ENCODE measurements at regions not wholly inside any gene's neighbourhood (a gene's known extent, or its start where the extent isn't known, plus 50 kb on each side); places are given as distances from the start of the nearest gene placed in this dataset.

DNA sequence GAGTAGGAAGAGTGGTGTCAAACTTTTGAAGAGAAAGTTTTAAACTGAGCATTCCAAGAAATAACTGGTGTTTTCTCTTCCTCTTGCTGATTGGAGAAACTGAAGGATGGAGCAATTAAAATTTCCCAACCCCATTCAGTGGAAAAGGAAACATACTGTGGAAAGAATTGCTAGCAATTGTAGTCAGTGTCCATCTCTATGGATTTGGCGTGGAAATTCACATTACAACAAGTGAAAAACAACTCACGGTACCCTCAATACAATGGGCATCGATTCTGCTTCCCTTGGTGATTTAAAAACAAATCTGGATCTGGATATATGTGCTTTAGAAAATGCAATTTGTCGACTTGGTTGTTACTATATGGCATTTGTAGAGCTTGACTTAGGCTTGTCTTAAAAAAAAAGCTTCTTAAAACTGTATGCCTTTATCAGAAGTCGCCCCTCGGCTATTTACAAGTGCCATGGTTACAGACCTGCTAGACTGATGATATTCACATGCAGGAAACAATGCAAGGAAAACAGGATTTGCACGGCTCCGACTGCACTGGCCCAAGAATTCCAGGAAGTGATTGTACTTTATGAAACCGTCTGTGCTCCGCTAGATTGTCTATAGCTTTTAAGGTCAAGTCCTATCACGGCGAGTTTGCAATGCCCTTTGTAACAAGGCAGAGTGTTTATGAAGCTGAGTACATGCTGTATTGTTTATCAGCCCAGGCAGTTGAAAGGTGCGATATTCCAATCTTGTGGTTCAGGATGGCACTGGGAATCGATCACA lies 131.7 kb upstream of the PHACTR1 start:
- DNase-seq (ENCODE audit: low spot score) = no peak

- DNase-seq (ENCODE audit: low spot score) = no peak
These were observed 131.0 kb upstream of the PHACTR1 start for GRCh38 chr6:12585497-12585958.

DNA sequence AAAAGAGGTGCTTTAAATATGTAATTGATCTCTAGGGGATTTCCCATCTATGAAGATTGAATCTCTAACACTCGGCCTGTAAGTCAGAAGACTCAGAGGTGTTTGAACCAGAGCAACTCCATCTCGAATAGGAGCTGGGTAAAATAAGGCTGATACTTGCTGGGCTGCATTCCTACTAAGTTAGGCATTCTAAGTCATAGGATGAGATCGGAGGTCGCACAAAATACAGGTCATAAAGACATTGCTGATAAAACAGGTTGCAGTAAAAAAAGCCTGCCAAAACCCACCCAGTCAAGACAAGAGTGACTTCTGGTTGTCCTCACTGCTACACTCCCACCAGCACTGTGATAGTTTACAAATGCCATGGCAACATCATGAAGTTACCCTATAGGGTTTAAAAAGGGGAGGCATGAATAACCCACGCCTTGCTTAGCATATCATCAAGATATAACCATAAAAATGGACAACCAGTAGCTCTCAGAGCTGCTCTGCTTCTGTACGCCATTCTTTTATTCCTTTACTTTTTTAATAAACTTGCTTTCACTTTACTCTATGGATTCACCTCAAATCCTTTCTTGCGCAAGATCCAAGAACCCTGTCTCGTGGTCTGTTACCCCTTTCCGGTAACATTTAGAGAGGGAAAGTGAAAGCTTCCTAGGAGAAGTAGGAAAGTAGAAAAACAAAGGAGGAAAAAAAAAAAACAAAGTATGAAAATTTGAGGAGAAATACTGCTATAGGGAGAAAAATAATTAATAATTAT lies 129.7 kb upstream of the PHACTR1 start:
- DNase-seq (ENCODE audit: low spot score) = no peak

GRCh38 chr6:12590901-12591300 lies 125.7 kb upstream of the PHACTR1 start:
- DNase-seq (ENCODE audit: low spot score) = no peak

- DNase-seq (ENCODE audit: low spot score) = peak; percentile 47
These were observed 123.9 kb upstream of the PHACTR1 start for GRCh38 chr6:12592634-12593033.

GRCh38 chr6:12593771-12594529 lies 122.6 kb upstream of the PHACTR1 start:
- no peak for DNase-seq (ENCODE audit: low spot score)

DNA sequence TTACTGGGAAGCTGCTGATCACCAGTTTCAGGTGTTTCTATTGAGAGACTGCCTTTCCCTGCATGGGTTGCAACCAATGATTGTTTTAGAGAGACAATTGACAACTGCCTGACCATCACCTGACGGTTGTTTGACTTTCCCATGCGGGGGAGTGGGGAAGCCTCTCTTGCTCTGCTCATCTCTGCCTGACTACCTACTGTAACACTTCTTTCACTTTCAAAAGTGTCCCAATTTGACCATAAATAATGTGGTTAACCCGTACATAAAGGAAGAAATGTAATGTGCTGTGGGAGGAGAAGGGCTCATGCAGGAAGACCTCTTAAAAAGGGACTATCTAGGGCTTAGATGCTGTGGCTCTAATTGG lies 122.1 kb upstream of the PHACTR1 start:
- DNase-seq (ENCODE audit: low spot score) = no peak

GRCh38 chr6:12595161-12595811 lies 121.3 kb upstream of the PHACTR1 start:
- DNase-seq (ENCODE audit: low spot score) = no peak

DNA sequence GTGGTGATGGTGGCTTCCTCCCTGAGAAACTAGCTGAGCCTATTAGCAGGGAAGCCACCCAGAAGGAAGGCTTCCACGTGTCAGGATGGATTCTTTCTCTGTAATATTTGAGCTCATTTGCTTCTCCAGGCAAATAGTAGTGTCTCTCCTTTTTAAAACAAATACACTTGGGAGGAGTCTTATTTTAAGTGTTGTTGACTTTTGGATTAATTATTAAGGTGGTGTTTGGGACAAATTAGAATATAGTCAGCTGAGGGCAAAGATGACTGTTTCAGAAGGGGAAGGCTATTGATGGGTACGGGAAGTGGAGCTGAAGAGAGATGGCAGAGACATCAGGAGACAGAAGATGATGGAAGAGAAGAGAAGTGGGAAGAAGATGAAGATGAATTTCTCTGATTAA lies 119.8 kb upstream of the PHACTR1 start:
- DNase-seq (ENCODE audit: low spot score) = no peak

- no peak for DNase-seq (ENCODE audit: low spot score)
These were observed 117.6 kb upstream of the PHACTR1 start for GRCh38 chr6:12598919-12599318.

- DNase-seq (ENCODE audit: low spot score) = no peak
These were observed 114.7 kb upstream of the PHACTR1 start for GRCh38 chr6:12601881-12602280.

GRCh38 chr6:12602342-12602741 lies 114.2 kb upstream of the PHACTR1 start:
- no peak for DNase-seq (ENCODE audit: low spot score)

DNA sequence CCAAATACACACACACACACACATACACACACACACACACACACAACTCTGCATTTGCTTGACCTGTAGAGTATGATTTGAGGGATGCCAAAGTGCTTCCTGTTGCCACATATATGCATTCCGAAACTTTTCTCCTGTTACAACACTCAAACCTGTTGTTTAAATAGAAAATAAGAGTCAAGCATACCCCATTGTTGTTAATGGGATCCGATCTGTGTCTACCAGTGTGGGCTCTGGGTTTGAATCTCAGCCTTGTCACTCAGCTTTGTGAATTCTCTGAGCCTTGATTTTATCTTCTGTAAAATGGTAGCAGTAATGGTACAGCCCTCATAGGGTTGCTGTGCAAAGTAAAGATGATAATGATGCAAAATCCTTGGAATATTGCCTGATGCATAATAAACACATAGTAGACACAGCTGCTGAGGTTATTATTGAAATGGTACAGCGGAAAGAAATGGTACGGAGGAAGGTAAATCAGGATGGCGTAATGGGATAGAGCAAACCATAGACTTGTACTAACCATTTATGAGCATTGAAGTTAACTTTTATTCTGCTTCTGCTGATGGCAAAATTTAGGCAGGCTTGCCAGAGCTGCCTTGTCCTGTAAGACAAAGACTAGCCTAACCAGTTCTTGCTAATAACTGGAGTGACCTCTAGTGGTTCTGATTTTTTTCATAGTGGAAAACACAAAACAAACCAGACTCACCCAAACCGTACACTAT lies 113.5 kb upstream of the PHACTR1 start:
- peak; percentile 66 for DNase-seq (ENCODE audit: low spot score)

GRCh38 chr6:12603673-12604049 lies 112.9 kb upstream of the PHACTR1 start:
- no peak for DNase-seq (ENCODE audit: low spot score)

- peak; percentile 73 for DNase-seq (ENCODE audit: low spot score)
These were observed 110.7 kb upstream of the PHACTR1 start for GRCh38 chr6:12605888-12606345.

DNA sequence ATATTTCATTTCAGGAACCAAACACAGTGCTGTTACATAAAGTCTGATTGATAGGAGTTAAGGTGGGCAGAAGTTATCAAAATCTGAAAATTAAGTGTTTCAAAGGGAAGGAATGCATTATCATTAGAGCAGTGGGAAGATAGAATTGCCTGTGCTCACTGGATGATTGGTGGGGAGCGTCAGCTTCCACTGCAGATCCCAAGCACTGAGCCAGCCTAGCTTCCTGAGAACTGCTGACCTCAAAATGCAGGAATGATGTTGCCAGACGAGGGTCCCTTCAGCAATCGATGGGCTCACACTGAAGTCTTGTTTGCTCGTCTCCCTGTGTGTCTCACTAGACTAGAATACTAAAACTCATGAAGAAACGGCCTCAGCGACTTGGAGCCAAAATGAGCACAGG lies 110.0 kb upstream of the PHACTR1 start:
- DNase-seq (ENCODE audit: low spot score) = no peak

GRCh38 chr6:12608016-12608860 lies 108.3 kb upstream of the PHACTR1 start:
- no peak for DNase-seq (ENCODE audit: low spot score)

- no peak for DNase-seq (ENCODE audit: low spot score)
These were observed 107.7 kb upstream of the PHACTR1 start for GRCh38 chr6:12608874-12609273.

- no peak for DNase-seq (ENCODE audit: low spot score)
These were observed 106.8 kb upstream of the PHACTR1 start for GRCh38 chr6:12609751-12610150.

- DNase-seq (ENCODE audit: low spot score) = no peak
These were observed 105.7 kb upstream of the PHACTR1 start for GRCh38 chr6:12610862-12611261.
